GM19452 (cell line): ENCODE measurements at regions not wholly inside any gene's neighbourhood (a gene's known extent, or its start where the extent isn't known, plus 50 kb on each side); places are given as distances from the start of the nearest gene placed in this dataset.
"Not testable (repeated sequence)": the region's sequence is repeated elsewhere in the genome, so short reads cannot be mapped to it uniquely, and the experiment has no call there.

Experiments
- ATAC-seq: cut with Tn5 transposase; IDR thresholded peaks from one replicate; pipeline ENCODE4 v1.9.1; 2021; ENCODE audit not compliant: unreplicated experiment

DNA sequence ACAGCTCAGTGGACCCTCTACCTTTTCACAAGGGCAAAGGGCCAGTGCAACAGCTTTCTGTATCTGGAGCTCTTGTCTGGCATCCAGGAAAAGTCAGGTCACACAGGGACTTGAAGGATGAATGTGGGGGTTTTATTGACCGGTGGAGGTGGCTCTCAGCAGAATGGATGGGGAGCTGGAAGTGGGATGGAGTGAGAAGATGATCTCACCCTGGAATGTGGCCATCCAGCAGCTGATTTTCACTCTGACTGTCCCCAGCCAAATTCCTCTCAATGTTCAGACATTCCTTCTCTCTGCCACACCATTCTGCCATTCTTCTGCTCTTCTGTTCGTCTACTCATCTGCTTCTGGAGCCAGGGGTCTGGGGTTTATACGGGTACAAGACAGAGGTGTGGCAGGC is 1119.9 kb downstream of the TAF11L14 start:
- no peak for ATAC-seq

DNA sequence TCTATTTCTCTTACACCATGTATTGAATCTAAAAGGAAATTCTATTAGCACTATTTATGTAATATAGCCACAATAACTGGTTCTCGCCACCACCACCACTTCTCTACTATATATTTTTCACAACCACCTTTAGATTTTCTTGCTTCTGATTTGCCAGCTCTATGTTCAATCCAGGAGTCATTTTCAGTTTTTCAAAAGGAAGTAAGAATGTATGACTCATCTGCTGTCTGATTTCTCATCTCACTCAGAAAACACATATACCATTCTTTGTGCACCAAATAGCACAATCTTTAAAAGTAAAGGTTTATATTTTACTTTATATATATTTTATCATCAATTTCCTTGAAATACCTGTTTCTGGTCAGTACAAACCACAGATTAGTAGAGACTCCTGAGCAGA is 1127.5 kb downstream of the TAF11L14 start:
- peak; percentile 75 for ATAC-seq

DNA sequence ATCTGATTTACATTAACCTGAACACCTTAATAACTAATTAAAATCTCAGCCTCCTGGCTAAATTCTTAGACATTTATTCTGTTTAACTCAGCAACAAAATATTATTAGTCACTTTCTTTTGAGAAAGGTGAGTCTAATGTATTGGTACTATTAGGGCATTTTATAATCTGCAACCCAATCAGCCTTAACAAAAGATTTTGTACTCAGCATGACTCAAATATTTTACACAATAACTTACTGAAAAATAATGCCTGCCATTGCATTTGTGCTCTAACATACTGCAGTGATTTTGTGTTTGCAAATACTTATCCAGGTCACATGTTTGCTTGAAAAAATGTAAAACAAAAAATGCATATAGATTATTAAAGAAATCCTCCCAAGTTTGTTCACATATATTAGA is 1129.9 kb downstream of the TAF11L14 start:
- no peak for ATAC-seq

DNA sequence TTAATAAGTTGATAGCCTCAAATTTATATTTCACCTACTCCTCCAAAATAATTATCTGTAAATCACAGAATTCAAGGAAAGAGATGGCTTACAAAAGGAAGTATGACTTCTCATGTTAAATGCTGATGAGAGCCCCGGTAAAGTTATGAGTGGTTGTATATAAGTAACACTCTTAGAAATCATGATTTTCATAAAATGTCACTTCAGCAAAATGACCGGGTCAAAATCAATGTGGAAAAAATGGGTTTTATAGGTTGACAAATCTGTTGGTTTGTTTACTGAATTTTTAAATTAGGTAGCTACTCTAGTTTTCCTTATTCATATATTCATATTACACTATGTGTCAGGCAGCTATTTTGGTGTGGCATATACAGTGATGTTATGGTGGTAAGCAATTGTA is 1131.0 kb downstream of the TAF11L14 start:
- no peak for ATAC-seq

DNA sequence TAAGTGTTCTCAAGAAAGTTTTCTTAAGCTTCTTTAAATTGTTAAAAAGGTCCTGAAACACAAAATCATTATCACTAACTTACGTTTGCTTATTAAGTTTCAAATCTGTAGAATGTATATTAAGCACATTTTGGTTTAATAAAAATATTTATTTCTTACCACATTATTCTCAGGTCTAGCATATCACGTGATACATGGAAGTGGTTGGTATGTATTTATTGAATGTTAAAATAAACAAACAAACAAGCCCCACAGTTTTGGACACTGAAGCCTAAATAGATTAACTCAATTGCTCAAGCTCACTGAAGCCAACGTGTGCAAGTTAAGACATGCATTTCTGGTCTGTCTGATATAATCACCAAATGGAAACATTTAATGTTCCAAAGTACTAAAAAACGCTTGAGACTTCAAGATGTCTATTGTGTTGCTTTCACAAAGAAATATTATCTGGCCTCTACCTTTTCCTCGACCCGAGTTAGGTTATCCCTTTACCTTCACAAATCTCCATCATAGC is 1136.9 kb downstream of the TAF11L14 start:
- no peak for ATAC-seq

DNA sequence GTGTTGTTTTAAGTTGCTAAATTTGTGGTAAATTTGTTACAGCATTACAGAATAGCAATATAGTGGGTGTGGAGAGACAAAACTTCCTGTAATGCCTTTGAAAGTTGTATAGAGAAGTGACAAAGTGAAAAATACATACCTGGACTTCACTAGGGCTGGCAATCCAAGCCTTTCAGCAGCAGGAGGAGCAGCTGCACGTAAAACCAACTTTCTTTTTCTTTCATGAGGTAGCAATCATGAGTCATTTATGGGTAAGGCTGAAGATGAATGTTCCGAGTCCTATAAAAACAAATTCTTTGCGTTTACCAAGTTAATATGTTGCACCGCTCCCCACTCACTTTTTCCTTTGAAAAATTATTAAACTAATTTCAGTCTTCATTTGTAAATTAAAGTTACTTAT is 1138.2 kb downstream of the TAF11L14 start:
- no peak for ATAC-seq

DNA sequence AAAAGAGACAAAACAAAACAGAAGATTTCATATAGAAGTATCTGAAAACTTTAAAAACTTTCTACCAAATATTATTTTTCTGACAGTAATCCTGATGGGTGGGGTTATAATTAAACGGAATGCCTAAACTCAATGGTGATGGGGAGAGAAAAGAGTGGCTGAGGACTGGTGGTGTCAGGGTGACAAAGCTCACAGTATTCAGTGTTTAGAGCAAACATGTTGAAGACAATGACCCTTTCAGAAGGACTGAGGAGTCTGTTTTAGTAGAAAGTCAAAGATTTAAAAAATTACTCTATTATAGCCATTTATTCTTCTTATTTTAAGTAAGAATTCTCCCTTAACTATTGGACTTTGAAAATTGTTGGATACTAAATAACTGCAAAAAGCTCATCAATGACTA is 1144.0 kb downstream of the TAF11L14 start:
- ATAC-seq: no peak

DNA sequence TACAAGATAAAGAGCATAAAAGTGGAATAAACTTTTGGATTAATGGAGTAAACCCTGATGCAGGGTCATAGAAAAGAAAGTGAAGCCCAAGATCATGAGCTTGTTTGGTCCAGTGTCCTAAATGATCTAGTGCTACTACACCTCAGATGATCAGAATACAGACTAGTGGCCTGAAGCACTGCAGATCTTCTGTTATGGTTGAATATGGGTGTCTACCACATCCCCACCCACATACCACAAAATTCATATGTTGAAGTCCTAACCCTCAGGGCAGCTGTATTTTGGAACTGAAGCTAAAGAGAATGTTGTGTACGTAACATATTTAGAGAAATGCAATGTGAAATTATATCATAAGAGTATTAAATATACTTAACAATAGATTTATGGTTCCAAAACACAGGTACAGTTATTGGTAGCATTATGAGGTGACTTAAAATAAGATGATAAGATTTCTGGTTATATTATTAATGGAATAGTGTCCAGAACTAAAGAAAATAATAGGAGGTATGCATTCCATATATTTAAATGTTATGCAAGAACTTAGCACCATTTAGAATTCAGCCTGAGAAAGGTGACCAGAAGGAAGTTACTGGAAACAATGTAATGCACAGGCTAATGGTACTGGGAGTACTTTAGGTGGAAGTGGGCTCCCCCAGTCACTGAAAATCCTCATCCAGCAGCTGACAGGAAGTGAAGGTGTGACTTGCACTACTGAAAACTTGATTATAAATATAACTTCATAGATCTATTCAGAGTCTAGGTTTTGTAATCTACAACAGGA is 1155.1 kb downstream of the TAF11L14 start:
- ATAC-seq: no peak

DNA sequence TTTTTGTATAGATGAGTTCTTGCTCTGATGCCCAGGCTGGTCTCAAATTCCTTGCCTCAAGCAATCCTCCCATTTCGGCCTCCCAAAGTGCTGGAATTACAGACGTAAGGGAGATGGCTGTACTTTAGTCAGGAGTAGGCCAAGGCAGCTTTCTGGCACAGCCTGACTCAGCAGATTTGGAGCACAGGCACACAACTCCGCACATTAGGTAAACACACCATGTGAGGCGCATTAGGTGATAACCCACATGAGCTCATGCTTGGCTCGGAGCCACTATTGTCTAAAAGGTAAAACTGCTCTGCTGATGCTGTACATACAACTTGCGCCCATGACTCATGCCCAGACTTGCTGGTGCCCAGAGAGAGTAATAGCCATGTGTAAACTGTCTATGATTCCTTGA is 1157.9 kb downstream of the TAF11L14 start:
- ATAC-seq: no peak

DNA sequence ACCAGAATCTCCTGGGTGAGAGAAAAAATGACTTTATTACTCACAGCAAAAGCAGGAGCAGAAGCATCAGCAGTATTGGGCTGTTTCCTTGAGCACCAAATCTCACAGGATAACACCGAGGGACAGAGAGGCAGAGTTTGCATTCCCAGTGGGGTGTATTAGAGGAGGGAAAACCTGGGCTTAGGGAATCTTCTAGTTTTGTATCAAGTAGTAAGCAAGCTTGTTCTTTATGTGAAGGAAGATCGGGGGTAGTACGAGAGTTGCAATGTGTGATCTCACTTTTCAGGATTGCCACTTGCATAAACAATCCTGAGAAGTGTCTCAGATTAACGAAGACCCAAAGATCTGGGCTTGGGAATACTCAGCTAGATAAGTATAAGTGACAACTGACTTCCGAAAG is 1163.0 kb downstream of the TAF11L14 start:
- no peak for ATAC-seq

DNA sequence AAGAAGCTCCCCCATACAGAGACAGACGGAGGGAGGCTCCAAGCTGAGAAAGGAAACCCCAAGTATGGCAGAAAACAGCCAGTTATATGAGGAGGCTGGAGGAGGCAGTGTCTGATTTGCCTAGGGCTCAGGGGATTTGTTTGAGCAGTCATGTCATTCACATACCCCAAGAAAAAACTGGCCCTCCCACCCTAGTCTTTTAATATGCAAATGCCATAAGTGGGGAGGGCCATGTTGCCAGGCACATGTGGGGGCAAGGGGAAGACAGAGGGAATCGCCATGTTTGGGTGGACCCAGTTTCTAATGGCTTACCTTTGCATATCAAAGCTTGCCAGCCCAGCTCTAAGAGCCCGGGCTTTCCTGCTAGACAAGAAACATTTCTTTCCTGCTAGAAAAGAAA is 1163.8 kb downstream of the TAF11L14 start:
- no peak for ATAC-seq

DNA sequence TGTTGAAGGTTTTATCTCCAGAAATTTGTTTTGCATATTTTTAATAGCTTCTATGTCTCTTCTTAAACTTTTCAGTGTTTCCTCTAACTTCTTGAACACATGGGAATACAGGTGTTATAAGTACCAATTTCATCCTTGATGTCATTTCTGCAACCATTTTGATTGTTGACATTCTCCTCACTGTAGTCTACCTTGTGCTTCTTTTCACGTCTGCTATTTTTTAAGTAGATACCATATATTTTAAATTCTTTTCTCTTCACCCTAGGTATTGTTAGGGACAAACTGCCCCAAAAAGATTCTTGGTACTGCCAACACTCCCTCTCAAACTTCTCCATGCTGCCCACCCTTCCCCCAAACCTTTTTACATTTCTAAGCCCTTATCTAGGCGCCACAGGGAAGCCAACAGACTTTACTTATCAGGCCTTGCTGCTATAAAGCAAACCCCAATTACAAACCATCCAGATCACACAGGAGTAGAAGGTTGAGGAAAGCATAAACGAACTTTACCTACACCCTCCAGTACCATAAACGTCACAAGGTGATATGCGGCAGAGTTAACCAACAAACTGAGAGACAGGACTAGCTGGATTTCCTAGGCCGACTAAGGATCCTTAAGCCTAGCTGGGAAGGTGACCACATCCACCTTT is 1165.3 kb downstream of the TAF11L14 start:
- ATAC-seq: no peak

DNA sequence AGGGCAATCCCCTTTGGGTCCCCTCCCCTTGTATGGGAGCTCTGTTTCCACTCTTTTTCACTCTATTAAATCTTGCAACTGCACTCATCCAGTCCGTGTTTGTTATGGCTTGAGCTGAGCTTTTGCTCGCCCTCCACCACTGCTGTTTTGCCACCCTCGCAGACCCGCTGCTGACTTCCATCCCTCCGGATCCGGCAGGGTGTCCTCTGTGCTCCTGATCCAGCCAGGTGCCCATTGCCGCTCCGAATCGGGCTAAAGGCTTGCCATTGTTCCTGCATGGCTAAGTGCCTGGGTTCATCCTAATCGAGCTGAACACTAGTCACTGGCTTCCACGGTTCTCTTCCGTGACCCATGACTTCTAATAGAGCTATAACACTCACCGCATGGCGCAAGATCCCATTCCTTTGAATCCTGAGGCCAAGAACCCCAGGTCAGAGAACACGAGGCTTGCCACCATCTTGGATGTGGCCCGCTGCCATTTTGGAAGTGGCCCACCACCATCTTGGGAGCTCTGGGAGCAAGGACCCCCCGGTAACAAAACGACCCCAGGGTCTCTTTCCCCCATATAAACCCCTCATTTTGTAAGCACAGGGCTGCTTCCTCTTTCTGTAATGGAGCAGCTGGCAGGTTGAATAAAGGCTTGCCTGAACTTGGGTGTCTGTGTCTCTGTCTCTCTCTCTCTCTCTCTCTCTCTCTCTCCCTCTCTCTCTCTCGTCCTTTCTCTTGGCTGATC is 1166.2 kb downstream of the TAF11L14 start:
- ATAC-seq: no peak

DNA sequence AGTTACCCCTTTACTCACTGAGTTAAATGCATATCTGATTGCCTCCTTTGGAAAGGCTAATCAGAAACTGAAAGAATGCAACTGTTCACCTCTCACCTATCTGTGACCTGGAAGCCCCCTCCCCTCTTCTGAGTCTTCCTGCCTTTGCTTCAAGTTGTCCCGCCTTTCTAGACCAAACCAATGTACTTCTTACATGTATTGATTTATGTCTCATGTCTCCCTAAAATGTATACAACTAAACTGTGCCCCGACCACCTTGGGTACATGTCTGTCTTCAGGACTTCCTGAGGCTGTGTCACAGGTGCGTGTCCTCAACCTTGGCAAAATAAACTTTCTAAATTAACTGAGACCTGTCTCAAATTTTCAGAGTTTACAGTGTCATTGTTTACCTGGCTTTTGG is 1167.2 kb downstream of the TAF11L14 start:
- not testable (repeated sequence) for ATAC-seq

DNA sequence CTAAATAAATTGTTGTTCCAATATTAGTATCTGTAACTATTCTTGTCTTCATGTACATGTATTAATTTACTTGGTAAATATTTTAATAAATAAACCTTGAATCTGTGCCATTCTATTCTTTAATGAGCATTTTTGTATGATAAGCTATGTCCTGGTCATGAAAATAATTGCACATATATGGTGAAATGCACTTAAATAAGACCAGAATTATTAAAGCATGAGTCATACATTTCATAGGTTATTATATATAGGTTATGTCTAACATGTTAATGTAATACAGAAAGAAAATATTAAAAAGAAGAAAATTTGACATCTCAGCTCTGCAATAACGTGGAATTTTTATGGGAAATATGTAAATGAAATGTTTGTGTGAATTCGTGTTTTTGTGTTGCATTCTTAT is 1168.1 kb downstream of the TAF11L14 start:
- no peak for ATAC-seq

DNA sequence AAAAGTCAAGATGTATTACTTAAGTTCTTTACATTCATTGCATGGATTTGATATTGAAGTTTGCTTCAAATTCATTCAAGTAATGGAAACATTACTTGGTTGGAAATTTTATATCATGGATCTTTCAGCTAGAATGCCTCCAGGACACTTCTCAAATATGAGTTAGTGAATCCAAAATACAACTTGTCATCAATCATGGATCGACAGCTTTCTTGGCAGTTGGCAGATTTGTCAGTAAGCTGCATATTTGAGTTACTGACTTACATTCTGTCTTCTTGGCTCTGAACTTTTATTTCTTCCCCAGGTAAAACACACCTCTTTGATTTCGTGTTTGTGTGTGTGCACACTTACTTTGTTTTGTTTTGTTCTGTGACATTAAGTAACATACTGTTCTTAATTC is 1171.1 kb downstream of the TAF11L14 start:
- no peak for ATAC-seq

DNA sequence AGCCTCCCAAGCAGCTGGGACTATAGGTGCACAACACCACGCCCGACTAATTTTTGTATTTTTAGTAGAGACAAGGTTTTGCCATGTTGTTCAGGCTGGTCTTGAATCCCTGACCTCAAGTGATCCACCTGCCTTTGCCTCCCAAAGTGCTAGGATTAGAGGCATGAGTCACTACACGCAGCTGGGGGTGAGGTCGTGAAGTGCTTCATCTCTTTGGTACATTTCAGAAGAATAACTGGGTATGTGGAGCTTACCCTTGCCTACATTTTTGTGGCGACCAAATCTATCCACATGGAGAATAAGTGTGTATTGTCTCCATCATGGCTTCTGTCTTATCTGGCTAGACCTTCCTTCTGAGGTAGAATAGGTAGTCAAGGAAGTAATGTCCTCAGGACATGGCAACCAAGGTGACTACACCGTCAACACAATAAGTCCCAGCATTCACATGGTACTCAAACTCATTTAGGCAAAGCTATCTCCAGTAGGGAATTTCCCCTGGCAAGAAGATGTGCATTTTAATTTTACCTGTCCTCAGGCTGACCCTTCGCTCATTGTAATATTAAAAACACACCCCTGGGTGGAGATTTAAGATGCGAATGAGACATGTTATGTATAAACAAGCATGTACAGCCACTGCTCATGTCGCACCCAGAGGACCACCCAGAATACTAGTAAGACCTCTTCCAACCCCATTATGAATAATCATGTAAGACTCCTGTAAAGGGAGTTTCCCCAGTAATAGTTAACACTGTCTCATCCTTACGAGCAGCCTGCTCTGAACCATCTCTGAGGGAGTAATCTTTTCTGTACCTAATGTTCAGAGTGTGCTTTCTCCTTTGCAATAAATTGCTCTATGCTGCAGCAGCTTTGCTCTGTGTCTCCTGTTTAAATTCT is 1173.2 kb downstream of the TAF11L14 start:
- ATAC-seq: no peak

DNA sequence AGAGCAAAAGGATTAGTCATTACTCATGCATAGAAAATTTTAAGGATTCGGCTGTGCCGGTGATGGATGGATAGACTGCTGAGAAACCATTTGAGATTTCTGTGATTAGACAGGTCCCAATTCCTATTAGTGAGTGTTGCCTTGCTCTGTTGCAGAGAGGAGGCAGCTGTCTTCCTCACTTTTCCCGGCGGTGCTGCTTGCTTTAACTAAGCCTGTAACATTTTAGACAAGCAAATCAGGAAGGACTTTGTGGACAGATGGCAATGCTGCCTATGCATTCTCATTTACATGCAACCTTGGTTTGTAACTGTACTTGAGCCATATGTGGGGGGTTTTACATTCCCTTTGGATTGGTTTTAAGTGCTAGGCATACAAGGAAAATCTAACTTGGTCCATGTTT is 1176.3 kb downstream of the CDH18 start:
- ATAC-seq: no peak

DNA sequence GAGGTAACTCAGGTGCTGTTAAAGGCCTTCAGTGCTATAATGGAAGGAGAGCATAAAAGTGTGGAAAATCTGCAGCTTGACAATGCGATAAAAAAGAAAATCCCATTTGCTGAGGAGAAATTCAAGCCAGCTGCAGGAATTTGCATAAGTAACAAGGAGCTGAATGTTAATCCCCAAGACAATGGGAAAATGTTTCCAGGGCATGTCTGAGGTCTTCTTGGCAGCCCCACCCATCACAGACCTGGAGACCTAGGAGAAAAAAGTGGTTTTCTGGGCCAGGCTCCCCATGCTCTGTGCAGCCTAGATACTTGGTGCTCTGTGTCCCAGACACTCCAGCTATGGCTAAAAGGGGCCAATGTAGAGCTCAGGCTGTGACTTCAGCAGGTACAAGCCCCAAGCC is 1159.6 kb downstream of the CDH18 start:
- ATAC-seq: no peak

DNA sequence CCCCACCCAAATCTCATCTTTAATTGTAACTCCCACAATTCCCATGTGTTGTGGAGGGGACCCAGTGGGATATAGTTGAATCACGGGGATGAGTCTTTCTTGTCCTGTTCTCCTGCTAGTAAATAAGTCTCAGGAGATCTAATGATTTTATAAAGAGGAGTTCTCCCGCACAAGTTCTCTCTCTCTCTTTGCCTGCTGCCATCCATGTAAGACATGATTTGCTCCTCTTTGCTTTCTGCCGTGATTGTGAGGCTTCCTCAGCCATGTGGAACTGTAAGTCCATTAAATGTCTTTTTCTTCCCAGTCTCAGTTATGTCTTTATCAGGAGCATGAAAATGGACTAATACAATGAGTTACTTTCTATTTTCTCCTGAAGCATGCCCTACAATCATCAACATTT is 1158.5 kb downstream of the CDH18 start:
- ATAC-seq: no peak

DNA sequence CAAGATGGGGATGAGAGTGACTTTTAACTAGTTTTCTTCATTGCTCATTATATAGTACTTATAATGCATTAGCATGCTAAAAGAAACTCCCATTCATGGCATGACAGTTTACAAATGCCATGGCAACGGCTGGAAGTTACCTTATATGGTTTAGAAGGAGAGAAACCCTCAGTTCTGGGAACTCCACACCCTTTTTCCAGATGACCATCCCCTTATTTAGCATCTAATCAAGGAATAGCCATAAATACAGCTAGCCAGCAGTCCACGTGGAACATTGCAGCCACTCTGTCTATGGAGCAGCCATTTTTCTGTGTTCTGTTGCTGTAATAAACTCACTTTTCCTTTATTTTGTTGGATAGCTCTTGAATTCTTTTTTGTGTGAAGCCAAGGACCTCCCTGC is 1137.8 kb downstream of the CDH18 start:
- no peak for ATAC-seq
